Activated CD4-positive, alpha-beta T cell treated with anti-CD3 and anti-CD28 coated beads for 48 hours (primary cell): ENCODE measurements at regions not wholly inside any gene's neighbourhood (a gene's known extent, or its start where the extent isn't known, plus 50 kb on each side); places are given as distances from the start of the nearest gene placed in this dataset.
"Not testable (repeated sequence)": the region's sequence is repeated elsewhere in the genome, so short reads cannot be mapped to it uniquely, and the experiment has no call there.

Source experiments
- DNase-seq: peaks from one replicate; pipeline ENCODE4 v3.0.0-alpha.2; 2020

- no peak for DNase-seq
Measured at GRCh38 chr6:158920311-158920905, 79.6 kb downstream of the RSPH3 start.

GRCh38 chr6:158919865-158920264, 80.1 kb downstream of the RSPH3 start:
- no peak for DNase-seq

- DNase-seq = no peak
Measured at GRCh38 chr6:158916617-158917016, 83.4 kb downstream of the RSPH3 start.

GRCh38 chr6:158914923-158915322, 85.1 kb downstream of the RSPH3 start:
- no peak for DNase-seq

- no peak for DNase-seq
Measured at GRCh38 chr6:158913580-158913979, 86.4 kb downstream of the RSPH3 start.

- no peak for DNase-seq
Measured at GRCh38 chr6:158912655-158913054, 87.3 kb downstream of the RSPH3 start.

GRCh38 chr6:158911746-158912480, 88.1 kb downstream of the RSPH3 start:
- peak; percentile 34 for DNase-seq

GRCh38 chr6:158910484-158911440, 89.2 kb downstream of the RSPH3 start:
- no peak for DNase-seq

- DNase-seq = no peak
Measured at GRCh38 chr6:158909938-158910337, 90.1 kb downstream of the RSPH3 start.

- DNase-seq = no peak
Measured at GRCh38 chr6:158908606-158909005, 89.4 kb upstream of the EZR start.

GRCh38 chr6:158907931-158908330, 88.8 kb upstream of the EZR start:
- DNase-seq = no peak

- DNase-seq = no peak
Measured at GRCh38 chr6:158906926-158907325, 87.8 kb upstream of the EZR start.

GRCh38 chr6:158905277-158905676, 86.1 kb upstream of the EZR start:
- DNase-seq = no peak

GRCh38 chr6:158903801-158904200, 84.6 kb upstream of the EZR start:
- no peak for DNase-seq

GRCh38 chr6:158900663-158901312, 81.6 kb upstream of the EZR start:
- DNase-seq = no peak

- DNase-seq = no peak
Measured at GRCh38 chr6:158897236-158897635, 78.1 kb upstream of the EZR start.

GRCh38 chr6:158895661-158896060, 76.5 kb upstream of the EZR start:
- no peak for DNase-seq

GRCh38 chr6:158894193-158894592, 75.0 kb upstream of the EZR start:
- DNase-seq = no peak

GRCh38 chr6:158892266-158892665, 73.1 kb upstream of the EZR start:
- no peak for DNase-seq

GRCh38 chr6:158891560-158891959, 72.4 kb upstream of the EZR start:
- DNase-seq = not testable (repeated sequence)

- not testable (repeated sequence) for DNase-seq
Measured at GRCh38 chr6:158888171-158888570, 69.0 kb upstream of the EZR start.

- not testable (repeated sequence) for DNase-seq
Measured at GRCh38 chr6:158886346-158886977, 67.3 kb upstream of the EZR start.

GRCh38 chr6:158881884-158882283, 62.7 kb upstream of the EZR start:
- not testable (repeated sequence) for DNase-seq
